AG04449 (cell line): ENCODE measurements at regions not wholly inside any gene's neighbourhood (a gene's known extent, or its start where the extent isn't known, plus 50 kb on each side); places are given as distances from the start of the nearest gene placed in this dataset.

Source experiments
- CTCF ChIA-PET: fragments of 350-600 bp; formaldehyde crosslinking; extraction: SDS; loops from one replicate; lab custom pipeline; 2021; ENCODE audit warnings: antibody characterized with exemption; lab: Yijun Ruan, JAX
- POLR2A ChIA-PET: fragments of 400-600, 350-600 bp; formaldehyde crosslinking; extraction: SDS; loops from one replicate; lab custom pipeline; 2020; ENCODE audit warnings: antibody characterized with exemption, inconsistent platforms; lab: Yijun Ruan, JAX
- DNase-seq: peaks from one replicate; pipeline ENCODE4 v3.0.0-alpha.2; 2010; ENCODE audit warnings: low read depth, low spot score
- H3K4me3 ChIP-seq: 2 replicates; pipeline ENCODE4 v1.5.1; 2011; ENCODE audit warnings: low read depth, mild to moderate bottlenecking, control low read depth, low read length
- TF ChIP-seq, protein P1 (sequence below): IDR thresholded peaks from one replicate; pipeline ENCODE4 v1.5.1; 2011; ENCODE audit warnings: mild to moderate bottlenecking, moderate library complexity, low read length, control low read depth, inconsistent platforms; ENCODE audit not compliant: insufficient read depth; ENCODE audit errors: missing control alignments

DNA sequence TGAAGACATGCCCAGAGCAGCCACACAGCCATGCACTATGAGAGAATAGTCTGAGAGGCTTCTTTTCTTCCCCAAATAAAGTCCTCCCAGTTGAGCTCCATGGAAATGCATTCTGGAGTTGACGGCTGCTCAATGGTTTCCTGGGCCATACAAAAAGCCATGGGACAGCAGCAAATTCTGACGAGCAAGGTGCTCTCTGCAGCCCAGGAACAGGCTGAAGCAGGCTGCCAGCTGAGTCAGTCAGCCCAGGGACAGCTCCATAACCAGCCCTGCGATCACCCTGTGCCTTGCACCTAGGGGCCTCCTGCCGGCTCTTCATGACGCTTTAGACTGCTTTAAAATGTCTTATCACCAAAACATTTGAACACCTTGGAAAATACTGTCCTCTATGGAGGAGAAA lies 256.3 kb upstream of the CHRNA7 start:
- ChIA-PET CTCF (no interaction called here), POLR2A (no interaction called here)
- no peak overlapping the region for H3K4me3 ChIP-seq
- TF ChIP-seq, protein P1, sequence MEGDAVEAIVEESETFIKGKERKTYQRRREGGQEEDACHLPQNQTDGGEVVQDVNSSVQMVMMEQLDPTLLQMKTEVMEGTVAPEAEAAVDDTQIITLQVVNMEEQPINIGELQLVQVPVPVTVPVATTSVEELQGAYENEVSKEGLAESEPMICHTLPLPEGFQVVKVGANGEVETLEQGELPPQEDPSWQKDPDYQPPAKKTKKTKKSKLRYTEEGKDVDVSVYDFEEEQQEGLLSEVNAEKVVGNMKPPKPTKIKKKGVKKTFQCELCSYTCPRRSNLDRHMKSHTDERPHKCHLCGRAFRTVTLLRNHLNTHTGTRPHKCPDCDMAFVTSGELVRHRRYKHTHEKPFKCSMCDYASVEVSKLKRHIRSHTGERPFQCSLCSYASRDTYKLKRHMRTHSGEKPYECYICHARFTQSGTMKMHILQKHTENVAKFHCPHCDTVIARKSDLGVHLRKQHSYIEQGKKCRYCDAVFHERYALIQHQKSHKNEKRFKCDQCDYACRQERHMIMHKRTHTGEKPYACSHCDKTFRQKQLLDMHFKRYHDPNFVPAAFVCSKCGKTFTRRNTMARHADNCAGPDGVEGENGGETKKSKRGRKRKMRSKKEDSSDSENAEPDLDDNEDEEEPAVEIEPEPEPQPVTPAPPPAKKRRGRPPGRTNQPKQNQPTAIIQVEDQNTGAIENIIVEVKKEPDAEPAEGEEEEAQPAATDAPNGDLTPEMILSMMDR, result no peak
- DNase-seq, result no peak

DNA sequence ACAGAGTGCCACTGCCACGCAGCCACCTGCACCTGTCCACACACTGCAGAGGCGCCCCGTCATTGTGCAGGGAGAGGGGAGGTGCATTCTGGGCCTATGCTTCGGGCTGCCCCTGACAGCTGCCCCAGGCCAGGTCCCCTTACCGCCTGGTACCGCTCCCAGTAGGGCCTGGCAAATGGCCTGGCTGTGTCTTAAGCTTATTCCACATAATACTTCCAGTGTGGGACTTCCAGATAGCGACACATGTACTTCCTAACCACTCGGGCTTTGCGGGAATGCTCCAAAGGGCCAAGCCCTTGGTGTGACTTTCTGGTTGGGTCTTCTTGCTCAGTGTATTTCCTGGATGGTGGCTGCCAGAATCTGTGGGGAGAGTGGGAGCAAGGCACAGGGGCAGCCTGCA lies 254.3 kb upstream of the CHRNA7 start:
- no peak for DNase-seq
- POLR2A ChIA-PET, result no interaction called here
- CTCF ChIA-PET, result no interaction called here
- H3K4me3 ChIP-seq, result no peak overlapping the region
- TF ChIP-seq, protein P1, result no peak

GRCh38 chr15:31781261-31781660 lies 249.1 kb upstream of the CHRNA7 start:
- H3K4me3 ChIP-seq, result no peak overlapping the region
- no peak for DNase-seq
- ChIA-PET CTCF (no interaction called here), POLR2A (no interaction called here)
- TF ChIP-seq, protein P1, result no peak

- no peak overlapping the region for H3K4me3 ChIP-seq
- CTCF ChIA-PET, result no interaction called here
- DNase-seq, result no peak
- POLR2A ChIA-PET, result no interaction called here
- TF ChIP-seq, protein P1, result no peak
These were observed 248.1 kb upstream of the CHRNA7 start for GRCh38 chr15:31782016-31782783.

DNA sequence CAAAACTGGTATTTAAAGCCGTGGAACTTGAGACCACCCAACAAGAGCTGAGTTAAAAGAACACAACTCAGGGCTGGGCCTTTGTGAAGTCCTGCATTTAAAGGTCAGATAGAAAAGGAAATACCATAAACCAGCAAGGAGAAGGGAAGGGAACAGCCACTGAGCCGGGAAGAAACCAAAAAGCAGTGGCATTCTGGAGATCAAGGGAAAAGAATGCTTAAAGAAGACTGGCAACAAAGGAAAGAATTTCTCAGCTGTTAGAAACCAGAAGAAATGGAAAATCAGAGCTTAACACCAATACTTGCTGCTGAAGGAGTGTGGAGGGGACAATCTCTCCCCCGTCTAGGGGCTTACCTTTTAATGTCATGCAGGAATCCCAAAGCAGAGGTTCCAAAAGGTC lies 247.4 kb upstream of the CHRNA7 start:
- TF ChIP-seq, protein P1, result no peak
- H3K4me3 ChIP-seq, result no peak overlapping the region
- ChIA-PET POLR2A (no interaction called here), CTCF (no interaction called here)
- no peak for DNase-seq

- no peak overlapping the region for H3K4me3 ChIP-seq
- ChIA-PET POLR2A (no interaction called here), CTCF (no interaction called here)
- no peak for DNase-seq
- TF ChIP-seq, protein P1, result no peak
These were observed 244.0 kb upstream of the CHRNA7 start for GRCh38 chr15:31786360-31786759.
